Lower leg skin (tissue), 3 donors: ENCODE measurements at regions not wholly inside any gene's neighbourhood (a gene's known extent, or its start where the extent isn't known, plus 50 kb on each side); places are given as distances from the start of the nearest gene placed in this dataset.

ENCODE experiments used
- POLR2A ChIP-seq, 2 donors: fragments of 450-650 bp; IDR thresholded peaks; one replicate each; pipeline ENCODE4 v1.6.1; 2016 to 2017; ENCODE audit warnings: antibody characterized with exemption in 2 of 2, mild to moderate bottlenecking in 1 of 2, moderate library complexity in 1 of 2
- TF ChIP-seq, protein P1 (sequence below), 3 donors: fragments of 450-650 bp; IDR thresholded peaks; one replicate each; pipeline ENCODE4 v1.5.1; 2016; ENCODE audit warnings: antibody characterized with exemption in 3 of 3, mild to moderate bottlenecking in 3 of 3, moderate library complexity in 2 of 3

DNA sequence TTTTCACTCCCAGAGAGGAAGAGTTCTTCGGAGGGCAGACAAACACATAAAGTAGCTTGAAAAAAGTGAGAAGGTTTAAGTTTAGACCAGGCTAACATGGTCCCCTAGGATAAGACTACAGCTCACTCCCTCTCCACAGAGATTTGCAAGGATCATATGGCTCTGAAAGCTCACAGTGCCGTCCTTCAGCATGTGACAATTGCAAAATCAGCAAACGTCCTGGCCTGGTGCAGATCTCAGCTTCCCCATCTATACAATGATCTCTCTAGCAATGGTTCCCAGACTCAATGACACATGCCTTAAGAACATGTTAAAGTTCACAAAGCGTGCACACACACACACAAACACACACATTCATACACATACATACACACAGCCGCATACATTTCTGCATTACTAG is 327.6 kb downstream of the ACTL7B start:
- TF ChIP-seq, protein P1, sequence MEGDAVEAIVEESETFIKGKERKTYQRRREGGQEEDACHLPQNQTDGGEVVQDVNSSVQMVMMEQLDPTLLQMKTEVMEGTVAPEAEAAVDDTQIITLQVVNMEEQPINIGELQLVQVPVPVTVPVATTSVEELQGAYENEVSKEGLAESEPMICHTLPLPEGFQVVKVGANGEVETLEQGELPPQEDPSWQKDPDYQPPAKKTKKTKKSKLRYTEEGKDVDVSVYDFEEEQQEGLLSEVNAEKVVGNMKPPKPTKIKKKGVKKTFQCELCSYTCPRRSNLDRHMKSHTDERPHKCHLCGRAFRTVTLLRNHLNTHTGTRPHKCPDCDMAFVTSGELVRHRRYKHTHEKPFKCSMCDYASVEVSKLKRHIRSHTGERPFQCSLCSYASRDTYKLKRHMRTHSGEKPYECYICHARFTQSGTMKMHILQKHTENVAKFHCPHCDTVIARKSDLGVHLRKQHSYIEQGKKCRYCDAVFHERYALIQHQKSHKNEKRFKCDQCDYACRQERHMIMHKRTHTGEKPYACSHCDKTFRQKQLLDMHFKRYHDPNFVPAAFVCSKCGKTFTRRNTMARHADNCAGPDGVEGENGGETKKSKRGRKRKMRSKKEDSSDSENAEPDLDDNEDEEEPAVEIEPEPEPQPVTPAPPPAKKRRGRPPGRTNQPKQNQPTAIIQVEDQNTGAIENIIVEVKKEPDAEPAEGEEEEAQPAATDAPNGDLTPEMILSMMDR (IDR thresholded peaks at IDR 0.05), result no peak
- TF ChIP-seq POLR2A (IDR thresholded peaks at IDR 0.05), result no peak
